GM20000 (cell line): ENCODE measurements at regions not wholly inside any gene's neighbourhood (a gene's known extent, or its start where the extent isn't known, plus 50 kb on each side); places are given as distances from the start of the nearest gene placed in this dataset.

Experiments used
- DNase-seq: peaks from one replicate; pipeline ENCODE4 v3.0.0; 2012; ENCODE audit warnings: low spot score
- TF ChIP-seq, protein P1 (sequence below): IDR thresholded peaks from 2 replicates; pipeline ENCODE4 v1.5.1; 2012; ENCODE audit warnings: mild to moderate bottlenecking, control low read depth; ENCODE audit errors: extremely low read depth, missing control alignments

DNA sequence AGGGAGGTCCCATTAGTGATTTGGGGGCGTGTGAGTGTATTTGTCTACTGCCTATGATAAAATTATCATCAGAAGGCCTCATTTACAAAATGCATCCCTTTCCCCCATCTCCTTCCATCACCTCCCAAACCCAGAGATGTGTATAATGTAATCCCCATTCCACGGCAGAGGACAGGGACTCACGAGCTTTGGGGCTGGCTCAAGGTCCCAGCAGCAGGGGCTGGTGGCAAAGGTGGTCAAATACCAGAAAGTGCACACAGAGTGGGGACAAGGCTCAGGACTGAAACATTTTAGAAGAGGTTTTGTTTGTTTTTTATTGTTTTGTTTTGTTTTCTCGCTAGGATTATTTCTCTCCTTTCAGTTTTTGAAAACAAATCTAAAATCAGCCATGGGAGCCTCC, 68.5 kb upstream of the TOP1 start:
- TF ChIP-seq, protein P1, sequence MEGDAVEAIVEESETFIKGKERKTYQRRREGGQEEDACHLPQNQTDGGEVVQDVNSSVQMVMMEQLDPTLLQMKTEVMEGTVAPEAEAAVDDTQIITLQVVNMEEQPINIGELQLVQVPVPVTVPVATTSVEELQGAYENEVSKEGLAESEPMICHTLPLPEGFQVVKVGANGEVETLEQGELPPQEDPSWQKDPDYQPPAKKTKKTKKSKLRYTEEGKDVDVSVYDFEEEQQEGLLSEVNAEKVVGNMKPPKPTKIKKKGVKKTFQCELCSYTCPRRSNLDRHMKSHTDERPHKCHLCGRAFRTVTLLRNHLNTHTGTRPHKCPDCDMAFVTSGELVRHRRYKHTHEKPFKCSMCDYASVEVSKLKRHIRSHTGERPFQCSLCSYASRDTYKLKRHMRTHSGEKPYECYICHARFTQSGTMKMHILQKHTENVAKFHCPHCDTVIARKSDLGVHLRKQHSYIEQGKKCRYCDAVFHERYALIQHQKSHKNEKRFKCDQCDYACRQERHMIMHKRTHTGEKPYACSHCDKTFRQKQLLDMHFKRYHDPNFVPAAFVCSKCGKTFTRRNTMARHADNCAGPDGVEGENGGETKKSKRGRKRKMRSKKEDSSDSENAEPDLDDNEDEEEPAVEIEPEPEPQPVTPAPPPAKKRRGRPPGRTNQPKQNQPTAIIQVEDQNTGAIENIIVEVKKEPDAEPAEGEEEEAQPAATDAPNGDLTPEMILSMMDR, result no peak
- DNase-seq, result no peak

DNA sequence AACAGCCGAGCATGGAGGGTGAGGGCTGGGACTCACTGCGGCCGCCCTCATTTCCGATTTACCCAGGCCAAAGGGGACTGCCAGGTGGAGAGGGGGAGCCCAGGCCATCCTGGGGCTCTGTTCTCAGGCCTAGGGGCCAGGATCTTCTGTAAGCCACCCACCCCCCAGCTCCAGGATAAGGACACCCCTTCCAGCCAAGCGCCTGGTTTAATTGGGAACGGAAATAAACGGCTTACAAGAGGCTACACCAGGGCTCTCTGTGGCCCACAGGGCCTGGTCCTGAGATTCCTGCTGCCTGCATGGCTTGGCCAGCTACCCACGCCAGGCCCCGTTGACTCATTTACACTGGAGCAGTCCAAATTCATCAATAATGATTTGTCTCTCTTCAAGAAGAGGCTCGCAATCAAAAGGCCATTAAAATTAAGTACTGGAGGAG, 68.1 kb upstream of the TOP1 start:
- TF ChIP-seq, protein P1, result no peak
- DNase-seq, result no peak

DNA sequence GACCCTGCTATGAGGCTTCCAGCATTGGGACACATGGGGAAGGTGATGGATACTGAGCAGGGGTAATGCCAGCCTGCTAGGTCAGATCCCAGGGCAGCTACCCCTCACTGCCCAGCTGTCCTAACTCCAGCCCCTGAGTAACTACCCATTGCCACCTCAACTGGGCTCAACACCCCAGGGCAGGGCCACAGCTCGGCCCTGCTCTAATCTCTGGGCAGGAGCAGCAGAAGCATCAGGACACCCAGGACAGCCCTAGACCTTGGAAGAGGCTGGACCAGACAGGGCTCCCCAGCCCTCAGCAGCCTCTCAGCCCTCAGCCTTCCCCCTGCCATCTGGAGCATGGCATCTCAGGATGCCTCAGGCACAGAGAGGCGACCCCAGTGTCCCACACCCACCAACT, 67.4 kb upstream of the TOP1 start:
- DNase-seq, result no peak

DNA sequence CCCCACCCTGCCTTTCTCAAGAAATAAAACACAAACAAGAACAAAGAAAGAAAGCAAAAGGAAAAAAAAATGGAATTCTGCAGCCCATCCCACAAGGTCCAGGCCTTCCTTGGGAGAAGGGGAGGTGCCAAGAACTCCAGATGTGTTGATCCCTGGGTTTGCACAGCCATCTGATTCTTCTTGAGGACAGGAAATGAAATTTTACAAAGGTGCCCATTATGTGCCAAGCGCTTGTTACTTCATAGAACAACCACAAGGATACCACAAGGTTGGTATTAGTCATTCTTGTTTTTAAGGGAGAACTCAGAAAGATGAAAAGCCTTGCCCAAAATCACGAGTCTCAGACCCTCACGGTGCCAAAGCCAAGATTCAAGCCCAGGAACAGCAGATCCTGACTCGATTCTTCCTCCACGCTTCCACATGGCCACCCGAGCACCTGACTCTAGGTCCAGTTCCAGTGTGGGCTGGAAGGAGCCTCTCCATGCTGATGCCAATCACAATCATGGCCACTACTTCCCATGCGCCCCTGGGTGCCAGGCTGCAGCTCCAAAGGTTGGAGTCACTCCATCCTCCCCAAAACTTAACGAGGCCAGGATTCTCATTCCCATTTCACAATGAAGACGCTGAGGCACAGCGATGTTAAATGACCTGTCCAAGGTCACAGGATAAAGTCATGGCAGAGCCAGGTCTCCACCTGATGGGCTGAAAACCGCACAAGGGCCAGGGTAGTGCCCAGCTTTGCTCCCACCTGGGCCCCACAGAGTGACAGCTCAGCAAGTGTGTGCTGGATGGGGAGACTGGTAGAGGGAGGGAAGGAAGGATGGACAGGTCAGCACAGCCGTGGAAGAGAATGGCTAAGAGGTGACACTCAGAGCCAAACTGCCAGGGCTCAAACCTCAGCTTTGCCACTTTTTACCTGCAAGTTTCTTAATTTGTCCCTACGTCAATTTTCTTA, 66.7 kb upstream of the TOP1 start:
- TF ChIP-seq, protein P1, result no peak
- DNase-seq, result no peak

More for the DNA sequence above, 67.4 kb upstream of the TOP1 start:
- TF ChIP-seq, protein P1, result no peak

DNA sequence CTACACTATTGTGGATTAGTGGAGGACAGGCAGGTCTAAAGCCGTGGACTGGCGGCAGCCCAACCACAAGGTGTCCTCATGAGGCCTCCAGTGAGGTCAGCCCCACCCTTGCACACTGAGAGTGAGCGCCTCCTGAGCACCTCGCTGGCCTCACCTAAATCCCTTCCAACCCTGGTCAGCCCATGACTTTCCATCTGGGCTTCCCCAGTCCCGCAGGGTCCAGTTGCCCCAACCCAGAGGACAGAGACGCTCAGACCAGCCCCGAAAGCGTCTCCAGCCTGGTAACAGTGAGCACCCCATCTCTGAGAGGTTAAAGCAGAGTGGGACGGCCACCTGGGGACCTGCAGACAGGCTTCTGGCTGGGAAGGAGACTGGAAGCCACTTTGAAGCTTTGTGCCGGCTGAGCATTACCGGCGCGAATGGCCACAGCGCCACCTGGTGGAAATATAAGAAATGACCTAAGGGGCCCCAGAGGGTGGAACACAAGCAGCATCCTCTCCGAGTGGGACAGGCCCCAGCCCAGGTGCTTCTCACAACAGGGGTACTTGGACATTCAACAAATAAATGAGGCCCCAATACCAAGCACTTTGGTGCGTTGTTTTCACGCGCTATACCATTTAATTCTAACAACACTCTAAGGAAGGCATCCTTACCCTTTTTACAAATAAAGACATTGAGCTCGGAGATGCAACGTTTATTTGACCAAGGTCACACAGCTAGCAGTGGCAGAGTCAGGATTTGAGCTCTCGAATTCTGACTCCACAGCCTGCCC, 65.7 kb upstream of the TOP1 start:
- DNase-seq, result peak; percentile 74
- TF ChIP-seq, protein P1, result peak; percentile 56

DNA sequence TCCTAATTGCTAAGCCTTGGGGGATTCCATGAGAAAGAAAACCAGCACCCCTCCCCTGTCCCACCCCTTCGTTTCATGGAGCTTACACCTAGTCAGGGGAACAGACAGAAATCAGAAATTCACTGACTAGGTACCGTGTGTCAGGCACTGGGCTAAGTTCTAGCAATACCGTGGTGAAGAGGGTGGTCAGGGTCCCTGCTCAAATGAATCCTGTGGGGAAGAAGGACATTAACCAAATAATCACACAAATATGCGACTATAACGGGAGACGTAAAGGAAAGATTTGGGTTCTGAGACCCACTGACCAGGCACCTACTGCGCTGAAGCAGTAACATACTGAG, 65.1 kb upstream of the TOP1 start:
- TF ChIP-seq, protein P1, result no peak
- no peak for DNase-seq

DNA sequence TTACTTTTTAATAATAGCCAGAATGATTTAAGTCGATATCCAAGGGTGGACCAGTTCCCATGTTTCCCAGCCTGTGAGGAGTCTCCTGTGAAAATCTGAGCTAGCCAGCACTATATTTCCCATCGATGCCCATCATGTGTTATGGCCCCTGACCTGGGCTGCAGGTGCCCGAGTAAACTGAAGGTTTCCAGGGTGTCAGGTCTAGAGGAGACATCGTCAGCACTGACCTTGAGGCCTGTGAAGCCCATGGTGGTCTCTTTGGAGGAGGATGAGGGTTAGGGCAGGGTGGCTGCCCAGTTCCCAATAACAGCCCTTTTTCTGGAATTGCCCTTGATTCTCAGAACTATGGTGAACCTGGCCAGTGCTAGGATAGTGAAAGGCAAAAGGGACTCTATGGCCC, 63.0 kb upstream of the TOP1 start:
- DNase-seq, result no peak
- TF ChIP-seq, protein P1, result no peak
